Fibroblast of lung (primary cell): ENCODE measurements at regions not wholly inside any gene's neighbourhood (a gene's known extent, or its start where the extent isn't known, plus 50 kb on each side); places are given as distances from the start of the nearest gene placed in this dataset.

Experiments used
- EZH2 ChIP-seq: IDR thresholded peaks from 2 replicates; pipeline ENCODE4 v1.5.1; 2012; ENCODE audit warnings: low read length, control low read depth, mild to moderate bottlenecking; ENCODE audit errors: missing control alignments
- TF ChIP-seq, protein P1 (sequence below), 2 donors: IDR thresholded peaks in 1 of 2; conservative IDR thresholded peaks in 1 of 2; 1 replicate in 1 of 2; 2 replicates in 1 of 2; pipeline ENCODE4 v1.5.1; 2011 to 2012; ENCODE audit warnings: low read length in 2 of 2, control low read depth in 1 of 2, inconsistent platforms in 1 of 2, low read depth in 1 of 2, mild to moderate bottlenecking in 1 of 2

DNA sequence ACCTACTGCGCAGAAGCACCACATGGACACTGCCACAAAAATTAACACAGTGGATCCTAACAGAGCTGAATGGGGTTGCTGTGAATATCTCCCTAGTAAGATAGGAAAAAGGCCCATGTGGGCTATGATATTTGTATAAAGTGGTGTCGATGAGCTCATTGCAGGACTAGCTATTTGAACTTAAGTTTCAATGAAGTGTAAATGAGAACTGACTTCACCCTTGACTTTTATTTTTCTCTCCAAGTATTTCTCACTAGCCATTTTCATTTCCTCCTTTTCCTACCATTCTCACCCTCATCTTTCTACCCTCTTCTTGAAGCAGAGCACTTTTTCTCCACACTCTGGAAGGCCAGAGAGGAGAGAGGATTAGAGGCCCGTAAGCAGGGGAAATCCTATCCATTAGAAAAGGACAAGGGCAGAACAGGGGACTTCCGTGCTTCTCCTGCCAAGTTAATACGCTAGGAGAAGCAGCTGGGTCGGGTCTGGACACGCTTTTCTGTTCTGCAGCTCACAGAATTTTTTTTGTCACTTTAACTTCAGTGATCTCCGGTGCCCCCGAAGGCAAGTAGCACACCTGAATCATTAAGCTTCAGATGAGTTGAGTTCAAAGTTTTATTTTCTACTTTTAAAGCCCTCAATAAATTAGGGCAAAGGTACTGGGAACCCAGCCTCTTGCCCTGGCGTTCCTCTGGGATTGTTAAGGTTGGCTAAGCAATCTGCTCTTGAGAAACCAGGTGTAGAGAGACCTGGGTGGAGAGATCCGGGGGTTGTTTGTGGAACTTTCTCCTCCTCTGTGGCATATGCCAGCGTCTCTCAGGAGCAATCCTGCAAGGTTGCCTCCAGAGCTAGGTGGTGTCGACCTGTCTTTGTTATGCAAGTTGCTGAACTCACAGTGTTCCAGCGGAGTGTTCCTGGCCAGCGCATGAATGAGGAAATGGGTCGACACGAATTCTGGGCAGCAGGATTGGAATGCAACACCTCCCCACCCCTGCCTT, 56.2 kb upstream of the ARID1B start:
- TF ChIP-seq, protein P1, sequence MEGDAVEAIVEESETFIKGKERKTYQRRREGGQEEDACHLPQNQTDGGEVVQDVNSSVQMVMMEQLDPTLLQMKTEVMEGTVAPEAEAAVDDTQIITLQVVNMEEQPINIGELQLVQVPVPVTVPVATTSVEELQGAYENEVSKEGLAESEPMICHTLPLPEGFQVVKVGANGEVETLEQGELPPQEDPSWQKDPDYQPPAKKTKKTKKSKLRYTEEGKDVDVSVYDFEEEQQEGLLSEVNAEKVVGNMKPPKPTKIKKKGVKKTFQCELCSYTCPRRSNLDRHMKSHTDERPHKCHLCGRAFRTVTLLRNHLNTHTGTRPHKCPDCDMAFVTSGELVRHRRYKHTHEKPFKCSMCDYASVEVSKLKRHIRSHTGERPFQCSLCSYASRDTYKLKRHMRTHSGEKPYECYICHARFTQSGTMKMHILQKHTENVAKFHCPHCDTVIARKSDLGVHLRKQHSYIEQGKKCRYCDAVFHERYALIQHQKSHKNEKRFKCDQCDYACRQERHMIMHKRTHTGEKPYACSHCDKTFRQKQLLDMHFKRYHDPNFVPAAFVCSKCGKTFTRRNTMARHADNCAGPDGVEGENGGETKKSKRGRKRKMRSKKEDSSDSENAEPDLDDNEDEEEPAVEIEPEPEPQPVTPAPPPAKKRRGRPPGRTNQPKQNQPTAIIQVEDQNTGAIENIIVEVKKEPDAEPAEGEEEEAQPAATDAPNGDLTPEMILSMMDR (conservative IDR thresholded peaks at IDR 0.05 in 1 of 2, IDR thresholded peaks at IDR 0.05 in 1 of 2; ENCODE audit: low read depth in 1 of 2, low read length in 2 of 2), result no peak
- no peak for TF ChIP-seq EZH2
